Glutamatergic neuron (in vitro differentiated cells): ENCODE measurements at regions not wholly inside any gene's neighbourhood (a gene's known extent, or its start where the extent isn't known, plus 50 kb on each side); places are given as distances from the start of the nearest gene placed in this dataset.

Experiments used
- DNase-seq: peaks from one replicate; pipeline ENCODE4 v3.0.0; 2022
- H3K27ac Mint-ChIP-seq: one replicate; pipeline ENCODE4 v1.8.0; 2020; ENCODE audit warnings: mild to moderate bottlenecking, mixed read lengths, inconsistent platforms; ENCODE audit not compliant: unreplicated experiment
- H3K27me3 Mint-ChIP-seq: one replicate; pipeline ENCODE4 v1.8.0; 2020; ENCODE audit warnings: mild to moderate bottlenecking, moderate library complexity, mixed read lengths, inconsistent platforms; ENCODE audit not compliant: unreplicated experiment
- H3K36me3 Mint-ChIP-seq: one replicate; pipeline ENCODE4 v1.8.0; 2020; ENCODE audit warnings: mild to moderate bottlenecking, mixed read lengths, inconsistent platforms; ENCODE audit not compliant: unreplicated experiment
- H3K4me1 Mint-ChIP-seq: one replicate; pipeline ENCODE4 v1.8.0; 2020; ENCODE audit warnings: mild to moderate bottlenecking, low read depth, mixed read lengths, inconsistent platforms; ENCODE audit not compliant: unreplicated experiment
- H3K4me3 Mint-ChIP-seq: one replicate; pipeline ENCODE4 v1.8.0; 2020; ENCODE audit warnings: mild to moderate bottlenecking, mixed read lengths, inconsistent platforms; ENCODE audit not compliant: unreplicated experiment
- H3K9me3 Mint-ChIP-seq: one replicate; pipeline ENCODE4 v1.8.0; 2020; ENCODE audit warnings: mild to moderate bottlenecking, moderate library complexity, mixed read lengths, inconsistent platforms; ENCODE audit not compliant: unreplicated experiment
- TF ChIP-seq, protein P1 (sequence below): fragments of 200-600 bp; sonication (generic); IDR thresholded peaks from one replicate; pipeline ENCODE4 v1.5.0; 2021; ENCODE audit not compliant: partially characterized antibody, unreplicated experiment

DNA sequence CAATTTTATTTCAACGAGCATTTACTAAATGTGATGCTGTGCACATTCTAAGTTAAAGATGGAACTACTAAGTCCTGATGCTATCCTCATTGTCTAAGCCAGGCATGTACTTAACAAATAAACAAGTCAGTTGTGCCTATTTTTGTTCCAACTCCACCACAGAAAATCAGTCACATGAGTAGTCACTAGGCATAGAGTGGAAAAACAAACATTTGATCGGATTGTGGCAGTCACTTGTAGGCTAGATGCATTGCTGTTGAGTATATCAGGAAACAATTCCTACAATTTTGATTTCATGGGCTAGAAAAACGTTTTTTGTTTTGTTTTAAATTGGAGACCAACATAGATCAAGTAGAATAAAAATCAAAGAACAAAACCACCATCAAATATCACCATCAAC lies 177.6 kb upstream of the SLC25A13 start:
- DNase-seq: no peak
- H3K9me3 Mint-ChIP-seq: no peaks in the 10 kb centered on the region
- H3K4me1 Mint-ChIP-seq: no peaks in the 10 kb centered on the region
- TF ChIP-seq, protein P1, sequence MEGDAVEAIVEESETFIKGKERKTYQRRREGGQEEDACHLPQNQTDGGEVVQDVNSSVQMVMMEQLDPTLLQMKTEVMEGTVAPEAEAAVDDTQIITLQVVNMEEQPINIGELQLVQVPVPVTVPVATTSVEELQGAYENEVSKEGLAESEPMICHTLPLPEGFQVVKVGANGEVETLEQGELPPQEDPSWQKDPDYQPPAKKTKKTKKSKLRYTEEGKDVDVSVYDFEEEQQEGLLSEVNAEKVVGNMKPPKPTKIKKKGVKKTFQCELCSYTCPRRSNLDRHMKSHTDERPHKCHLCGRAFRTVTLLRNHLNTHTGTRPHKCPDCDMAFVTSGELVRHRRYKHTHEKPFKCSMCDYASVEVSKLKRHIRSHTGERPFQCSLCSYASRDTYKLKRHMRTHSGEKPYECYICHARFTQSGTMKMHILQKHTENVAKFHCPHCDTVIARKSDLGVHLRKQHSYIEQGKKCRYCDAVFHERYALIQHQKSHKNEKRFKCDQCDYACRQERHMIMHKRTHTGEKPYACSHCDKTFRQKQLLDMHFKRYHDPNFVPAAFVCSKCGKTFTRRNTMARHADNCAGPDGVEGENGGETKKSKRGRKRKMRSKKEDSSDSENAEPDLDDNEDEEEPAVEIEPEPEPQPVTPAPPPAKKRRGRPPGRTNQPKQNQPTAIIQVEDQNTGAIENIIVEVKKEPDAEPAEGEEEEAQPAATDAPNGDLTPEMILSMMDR: no peak
- no peak overlapping the region for H3K4me3 Mint-ChIP-seq
- no peaks in the 10 kb centered on the region for H3K36me3 Mint-ChIP-seq
- no peaks in the 10 kb centered on the region for H3K27me3 Mint-ChIP-seq
- H3K27ac Mint-ChIP-seq: no peak overlapping the region

- no peaks in the 10 kb centered on the region for H3K36me3 Mint-ChIP-seq
- H3K4me3 Mint-ChIP-seq: no peak overlapping the region
- DNase-seq: no peak
- no peak overlapping the region for H3K27ac Mint-ChIP-seq
- no peaks in the 10 kb centered on the region for H3K4me1 Mint-ChIP-seq
- H3K27me3 Mint-ChIP-seq: no peaks in the 10 kb centered on the region
- no peaks in the 10 kb centered on the region for H3K9me3 Mint-ChIP-seq
- TF ChIP-seq, protein P1: no peak
These were observed 175.7 kb upstream of the SLC25A13 start for GRCh38 chr7:96497567-96497966.

- Mint-ChIP-seq H3K36me3 (no peaks in the 10 kb centered on the region), H3K9me3 (no peaks in the 10 kb centered on the region), H3K27ac (no peak overlapping the region), H3K4me1 (no peaks in the 10 kb centered on the region), H3K27me3 (no peaks in the 10 kb centered on the region), H3K4me3 (no peak overlapping the region)
- DNase-seq: no peak
- TF ChIP-seq, protein P1: no peak
These were observed 173.9 kb upstream of the SLC25A13 start for GRCh38 chr7:96495751-96496216.

DNA sequence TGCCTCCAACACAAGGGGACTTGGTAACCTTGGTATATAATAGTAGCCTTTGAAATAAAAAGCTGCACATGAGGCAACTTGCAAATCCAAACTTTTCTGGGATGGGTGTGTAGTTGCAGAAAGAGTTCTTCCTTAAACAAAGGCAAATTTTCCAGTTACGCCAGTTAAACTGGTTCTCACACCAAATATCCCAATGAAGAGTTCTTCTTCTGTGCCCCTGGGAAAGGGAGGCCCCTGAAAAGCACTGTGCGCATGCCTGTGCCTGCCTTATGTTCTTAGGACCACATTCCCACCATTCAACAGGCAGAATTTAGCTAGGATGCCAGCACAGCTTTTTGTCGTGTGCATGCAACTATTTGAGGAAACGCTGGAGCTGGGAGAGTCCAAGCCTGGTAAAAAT lies 164.8 kb upstream of the SLC25A13 start:
- TF ChIP-seq, protein P1: no peak
- Mint-ChIP-seq H3K4me3 (no peak overlapping the region), H3K27ac (no peak overlapping the region), H3K36me3 (no peaks in the 10 kb centered on the region), H3K27me3 (peaks cover 1% of the 10 kb centered on the region), H3K4me1 (no peaks in the 10 kb centered on the region), H3K9me3 (no peaks in the 10 kb centered on the region)
- no peak for DNase-seq

GRCh38 chr7:96484845-96485244 lies 162.9 kb upstream of the SLC25A13 start:
- H3K9me3 Mint-ChIP-seq: no peaks in the 10 kb centered on the region

More at GRCh38 chr7:96484845-96485244, 162.9 kb upstream of the SLC25A13 start:
- no peak for DNase-seq
- Mint-ChIP-seq H3K4me3 (no peak overlapping the region), H3K27ac (no peak overlapping the region), H3K36me3 (no peaks in the 10 kb centered on the region), H3K27me3 (peaks cover 1% of the 10 kb centered on the region), H3K4me1 (no peaks in the 10 kb centered on the region)
- TF ChIP-seq, protein P1: no peak
